HG02981 (cell line): ENCODE measurements at regions not wholly inside any gene's neighbourhood (a gene's known extent, or its start where the extent isn't known, plus 50 kb on each side); places are given as distances from the start of the nearest gene placed in this dataset.

Experiments used
- ATAC-seq: cut with Tn5 transposase; IDR thresholded peaks from one replicate; pipeline ENCODE4 v1.9.1; 2021; ENCODE audit warnings: mild to moderate bottlenecking, moderate library complexity; ENCODE audit not compliant: unreplicated experiment

DNA sequence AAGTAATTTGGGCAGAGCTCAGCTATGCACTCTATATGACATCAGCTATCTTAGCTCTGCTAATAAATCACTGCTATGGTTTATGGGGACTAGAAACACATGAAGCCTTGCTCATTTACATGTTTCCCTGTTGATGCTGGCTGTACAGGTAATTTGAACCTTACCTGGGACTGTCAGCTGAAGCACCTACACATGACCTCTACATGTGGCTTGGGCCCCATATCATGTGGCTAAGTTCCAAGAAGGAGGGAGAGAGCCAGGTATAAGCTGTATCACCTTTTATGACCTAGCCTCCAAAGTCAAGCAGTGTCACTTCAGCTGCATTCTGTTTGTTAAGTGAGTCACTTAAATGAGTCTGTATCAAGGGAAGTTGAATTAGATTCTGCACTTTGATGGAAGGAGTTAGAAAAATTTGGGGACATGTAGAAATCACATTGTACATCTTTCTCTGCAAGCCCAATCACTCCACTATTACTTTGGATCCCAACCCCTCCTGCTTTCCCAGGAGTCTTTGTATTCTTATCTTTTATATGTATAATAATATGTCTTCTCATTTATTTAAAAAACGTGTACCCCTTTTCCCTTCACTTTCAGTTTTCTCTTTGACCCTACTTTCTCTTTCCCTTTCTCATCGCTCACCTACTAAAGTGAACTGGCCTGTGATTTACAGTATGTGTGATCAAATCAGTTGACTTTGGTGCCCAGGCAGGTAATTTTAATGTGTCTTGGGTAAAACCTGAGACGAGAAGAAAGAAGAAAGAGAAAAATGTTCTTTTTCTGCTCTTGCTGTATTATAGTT, 53.4 kb upstream of the PRKACB start:
- peak; percentile 54 for ATAC-seq

DNA sequence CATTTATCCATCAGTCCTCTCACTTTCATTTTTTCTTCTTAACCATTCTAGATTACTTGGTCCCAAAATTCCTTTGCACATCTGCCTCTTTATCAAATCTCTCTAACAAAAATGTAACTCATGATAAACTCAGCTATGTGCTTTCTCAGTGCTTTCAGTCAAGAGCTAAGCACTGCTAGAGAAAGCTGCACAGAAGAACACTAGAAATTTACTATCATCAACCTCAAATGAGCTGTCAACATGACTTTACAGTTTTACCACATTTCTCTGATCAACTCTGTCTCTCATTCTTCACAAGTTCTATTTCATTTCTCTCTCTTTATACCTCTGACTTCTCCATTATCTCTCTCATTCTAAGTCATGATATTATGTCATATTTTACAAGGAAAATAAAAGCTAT, 54.2 kb upstream of the PRKACB start:
- no peak for ATAC-seq

DNA sequence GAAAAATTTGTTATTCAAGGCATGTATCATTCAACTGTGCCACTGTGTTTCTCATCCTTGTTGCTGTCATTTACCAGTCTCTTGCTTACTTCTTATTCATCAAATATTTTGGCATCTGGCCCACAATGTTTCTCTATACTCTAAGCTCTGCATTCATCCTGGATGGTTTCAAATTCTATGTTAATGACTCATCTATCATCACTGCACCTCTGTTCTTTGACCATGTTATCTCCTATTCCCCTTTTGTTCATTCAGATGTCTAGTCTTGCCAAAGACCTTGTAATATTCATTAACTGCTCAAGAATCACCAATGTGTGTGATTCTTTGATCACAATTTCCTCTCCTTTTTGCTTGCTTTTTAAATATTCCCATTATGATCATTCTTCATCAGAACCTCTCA, 54.6 kb upstream of the PRKACB start:
- no peak for ATAC-seq

DNA sequence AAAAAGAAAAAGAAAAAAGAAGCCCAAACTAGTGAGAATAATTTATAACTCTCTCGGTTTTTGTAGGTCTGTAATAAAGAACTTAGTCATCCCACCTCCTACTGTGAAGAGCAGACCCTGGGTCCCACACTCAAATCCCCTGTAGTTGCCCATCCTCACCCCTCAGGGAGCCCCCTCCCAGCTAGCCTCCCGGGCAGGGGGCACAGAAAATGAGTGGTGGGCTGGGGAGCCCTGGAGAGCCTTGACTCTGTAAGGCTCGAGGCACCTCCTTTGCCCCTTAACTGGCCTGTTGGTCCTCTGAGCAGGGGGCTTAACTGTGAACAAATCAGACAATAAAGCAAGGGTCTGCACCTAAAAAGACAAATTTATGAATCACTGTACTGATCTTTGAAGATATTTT, 57.5 kb upstream of the PRKACB start:
- no peak for ATAC-seq

DNA sequence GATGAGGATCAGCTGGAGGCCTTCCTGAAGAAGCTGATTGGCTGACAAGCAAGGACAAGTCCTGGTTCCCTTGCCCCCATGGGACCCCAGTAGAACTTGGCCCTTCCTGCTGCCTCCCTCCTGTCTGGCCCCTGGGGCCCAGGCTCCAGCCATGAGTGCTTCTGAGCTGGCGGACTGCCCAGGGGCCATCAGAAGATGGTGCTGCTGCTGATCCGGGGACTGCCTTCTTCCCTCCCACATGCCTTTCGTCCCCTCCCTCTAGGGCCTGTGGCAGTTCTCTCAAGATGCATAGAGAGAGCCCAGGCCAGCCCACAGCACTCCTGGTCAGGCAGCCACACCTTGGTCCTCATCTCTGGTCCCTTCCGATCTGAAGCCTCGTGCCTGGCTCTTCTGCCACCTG, 57.9 kb upstream of the PRKACB start:
- no peak for ATAC-seq

DNA sequence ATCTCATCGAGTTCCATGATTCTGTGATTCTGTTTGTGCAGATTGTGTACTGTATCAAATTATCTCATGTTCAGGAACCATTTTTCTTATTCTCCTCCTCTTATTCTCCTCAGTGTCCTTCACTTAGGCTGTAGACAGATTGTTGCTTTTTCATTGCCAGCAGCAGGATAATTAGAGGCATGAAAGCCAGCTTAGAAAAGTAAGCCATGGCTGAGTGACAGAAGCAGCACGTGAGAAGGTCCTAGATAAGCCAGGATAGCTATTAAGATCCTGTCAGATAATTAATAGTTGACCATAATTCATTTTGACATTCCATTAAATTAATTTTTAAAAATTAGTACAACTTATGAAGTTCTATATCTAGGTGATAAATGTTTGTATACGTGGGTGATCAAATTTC, 60.8 kb upstream of the PRKACB start:
- ATAC-seq, result no peak

DNA sequence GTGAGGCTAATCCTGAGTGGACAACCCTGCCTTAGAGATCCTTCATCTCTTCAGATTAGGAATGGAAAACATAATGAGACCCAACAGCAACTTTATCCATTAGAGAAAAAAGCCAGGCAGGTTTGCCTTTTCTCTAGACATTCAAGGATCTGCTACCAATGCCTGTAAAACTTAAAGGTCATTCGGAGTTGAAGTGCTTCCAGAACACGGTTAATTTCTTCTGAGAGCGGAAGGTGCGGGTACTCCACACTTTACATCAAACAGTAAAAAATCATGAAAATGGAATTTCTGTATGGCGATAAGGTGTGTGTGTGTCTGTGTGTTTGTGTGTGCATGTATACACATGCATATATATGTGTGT, 65.2 kb upstream of the PRKACB start:
- ATAC-seq, result no peak

DNA sequence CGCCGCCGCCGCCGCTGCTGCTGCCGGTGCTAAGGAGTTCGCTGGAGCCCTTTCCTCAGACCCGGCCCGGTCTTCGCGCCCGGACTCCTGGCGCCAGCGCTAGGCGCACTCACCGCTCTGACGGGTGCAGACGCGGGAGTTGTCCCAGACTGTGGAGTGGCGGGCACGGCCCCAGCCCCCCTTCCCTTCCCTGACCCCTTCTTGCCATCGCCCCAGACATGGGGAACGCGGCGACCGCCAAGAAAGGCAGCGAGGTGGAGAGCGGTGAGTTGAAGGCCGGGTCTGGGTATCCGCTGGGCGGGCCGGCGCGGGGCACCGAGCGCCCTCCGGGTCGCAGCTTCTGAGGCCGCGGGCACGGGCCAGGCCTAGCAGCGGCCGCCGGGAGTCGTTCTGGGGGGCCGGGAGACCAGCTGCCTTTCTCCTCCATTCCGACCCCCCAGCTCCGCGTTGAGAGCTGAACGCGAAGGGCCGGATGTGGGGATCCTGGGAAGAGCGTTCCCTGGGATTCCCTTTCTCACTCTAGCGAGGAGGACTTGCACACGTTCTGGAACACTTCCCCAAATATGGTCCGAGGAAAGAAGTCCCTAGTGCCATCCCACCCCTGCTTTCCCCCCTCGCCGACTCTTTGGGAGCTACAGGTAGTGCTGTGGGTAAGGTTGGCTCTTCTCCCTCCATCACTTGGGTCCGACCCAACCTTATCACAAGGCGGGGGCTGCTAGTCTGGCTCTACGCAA, 65.8 kb upstream of the PRKACB start:
- peak; percentile 34 for ATAC-seq

DNA sequence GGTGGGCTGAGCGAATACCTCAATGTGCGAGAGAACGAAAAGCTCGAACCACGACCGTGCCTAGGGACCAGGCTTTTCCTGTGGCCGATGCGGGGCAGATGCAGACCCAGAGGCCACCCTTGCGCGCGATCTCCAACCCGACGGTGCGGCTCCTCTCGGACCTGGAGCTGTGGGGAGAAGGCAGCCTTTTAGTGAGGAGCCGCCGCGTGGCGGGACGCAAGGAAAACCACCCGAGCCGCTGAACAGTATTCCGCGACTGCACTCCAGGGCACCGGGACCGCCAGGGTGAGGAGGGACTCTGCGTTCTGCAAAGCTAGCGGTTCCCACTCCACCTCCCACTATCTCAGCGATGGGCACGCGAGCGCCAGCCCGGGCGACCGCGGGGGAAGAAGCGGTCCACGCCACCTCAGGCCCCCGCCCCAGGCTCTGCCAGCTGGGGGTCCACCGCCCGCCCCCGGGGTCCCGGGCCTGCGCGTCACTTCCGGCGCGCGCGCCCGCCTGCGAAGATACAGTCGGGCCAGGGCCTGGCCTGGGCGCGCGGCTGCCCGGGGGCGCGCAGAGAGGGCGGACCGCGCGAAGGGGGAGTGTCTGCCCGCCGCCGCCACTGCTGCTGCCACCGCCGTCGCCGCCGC, 66.5 kb upstream of the PRKACB start:
- peak; percentile 93 for ATAC-seq

DNA sequence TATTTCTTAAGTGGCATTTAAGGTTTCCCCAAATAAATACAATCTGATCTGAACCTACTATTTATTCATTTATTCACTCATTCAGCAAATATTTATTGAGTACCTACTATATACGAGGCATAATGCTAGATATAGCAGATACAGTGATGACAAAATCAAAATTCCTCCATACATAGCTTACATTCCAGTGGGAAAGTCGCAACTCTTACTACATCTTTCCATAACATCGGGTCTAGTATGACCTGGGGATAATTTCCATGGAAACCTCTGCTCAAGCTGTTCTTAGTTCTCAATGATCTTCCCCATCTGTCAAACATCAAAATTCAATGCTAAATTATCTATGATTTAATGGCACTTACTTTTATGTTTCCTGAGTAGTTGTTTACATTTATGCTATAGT, 70.8 kb upstream of the PRKACB start:
- ATAC-seq, result no peak

DNA sequence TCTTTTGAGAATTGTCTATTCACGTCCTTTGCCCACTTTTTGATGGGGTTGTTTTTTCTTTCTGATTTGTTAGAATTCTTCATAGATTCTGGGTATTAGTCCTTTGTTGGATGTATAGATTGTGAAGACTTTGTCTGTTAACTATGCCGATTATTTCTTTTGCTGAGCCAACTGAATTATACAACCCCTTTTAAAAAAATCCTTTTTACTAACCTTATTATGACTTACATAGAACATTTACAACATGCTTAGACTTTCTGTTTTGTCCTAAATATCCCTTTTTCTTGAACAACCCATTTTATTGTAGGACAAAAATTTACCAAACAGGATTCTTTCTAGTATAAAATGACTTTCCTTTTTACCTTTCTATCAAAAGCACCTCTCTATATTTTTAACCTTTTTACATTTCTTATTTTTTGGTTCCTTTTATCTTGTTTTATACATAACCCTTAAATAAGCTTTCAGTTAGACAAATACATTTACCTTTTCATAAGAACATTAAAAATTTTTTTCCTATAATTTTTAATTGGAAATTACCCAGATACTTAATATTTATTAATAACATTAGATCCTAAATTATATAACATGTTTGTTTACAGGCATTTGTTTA, 70.4 kb upstream of the TTLL7 start:
- ATAC-seq, result no peak

DNA sequence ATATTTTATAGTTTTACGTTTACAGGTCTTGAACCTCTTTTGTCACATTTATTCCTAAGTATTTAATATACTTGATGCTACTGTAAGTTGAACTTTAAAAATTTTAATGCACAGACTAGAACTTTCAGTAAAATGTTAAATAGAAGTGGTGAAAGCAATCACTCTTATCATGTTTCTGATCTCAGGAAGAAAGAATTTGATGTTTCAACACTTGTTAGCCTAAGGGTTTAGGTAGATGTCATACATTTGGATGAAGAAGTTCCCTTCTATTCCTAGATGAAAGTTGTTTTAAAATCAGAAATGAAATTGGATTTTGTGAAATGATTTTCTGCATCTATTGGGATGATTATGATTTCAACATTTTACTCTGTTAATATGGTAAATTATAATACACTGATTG, 63.6 kb upstream of the TTLL7 start:
- no peak for ATAC-seq

DNA sequence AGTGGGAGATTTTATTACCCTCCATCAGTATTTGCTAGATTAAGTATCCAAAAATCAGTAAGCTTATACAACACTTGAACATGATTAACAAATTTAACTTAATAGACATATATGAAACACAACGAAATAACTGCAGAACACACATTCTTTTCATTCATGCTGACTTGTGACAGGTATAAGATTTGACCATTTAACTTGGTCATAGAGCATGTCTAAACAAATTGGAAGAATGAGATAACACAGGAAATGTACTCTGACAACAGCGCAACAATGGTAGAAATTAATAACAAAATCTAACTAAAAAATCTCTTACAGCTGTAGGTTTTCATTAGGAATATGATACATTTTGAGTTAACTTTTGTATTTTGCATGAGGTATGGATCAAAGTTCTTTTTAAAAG, 62.4 kb upstream of the TTLL7 start:
- no peak for ATAC-seq

DNA sequence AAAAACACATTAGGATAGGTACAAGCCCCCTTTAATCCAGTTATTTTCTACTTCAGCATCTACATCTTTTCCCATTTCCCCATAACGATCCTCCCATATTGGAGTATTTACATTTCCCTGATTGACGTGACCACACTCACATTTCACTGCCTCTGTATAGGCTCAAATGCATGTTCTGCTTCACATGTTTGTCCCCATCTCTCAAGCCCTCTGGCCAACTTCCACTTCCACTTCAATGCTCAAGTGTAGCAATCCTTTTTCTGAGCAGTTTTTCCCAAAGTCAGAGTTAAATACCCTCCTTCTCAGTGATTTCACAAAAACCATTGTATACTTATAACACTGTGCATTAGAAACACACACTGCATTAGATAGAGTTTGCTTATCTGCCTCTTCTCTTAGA, 61.8 kb upstream of the TTLL7 start:
- ATAC-seq, result no peak

DNA sequence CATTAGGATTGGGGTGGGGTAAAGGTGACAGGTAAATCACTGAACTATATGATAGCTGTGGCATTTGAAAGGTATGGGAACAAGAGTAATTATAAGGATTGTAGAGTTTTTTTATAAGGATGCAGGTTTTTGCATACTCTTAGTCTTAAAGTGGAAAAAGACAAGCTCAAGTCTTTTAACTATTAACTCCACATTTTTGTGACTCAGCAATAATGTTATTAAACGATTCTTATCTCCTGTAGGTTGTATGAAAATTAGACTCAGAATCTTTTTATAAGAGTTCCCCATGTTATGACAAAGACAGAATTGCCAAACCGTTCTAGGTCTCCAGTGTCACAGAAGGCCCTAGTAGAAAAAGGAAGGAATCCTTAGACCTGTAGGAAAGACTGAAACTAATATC, 49.9 kb upstream of the TTLL7 start:
- no peak for ATAC-seq
